ENCODE measurements at regions not wholly inside any gene's neighbourhood (a gene's known extent, or its start where the extent isn't known, plus 50 kb on each side); places are given as distances from the start of the nearest gene placed in this dataset.
"Not testable (repeated sequence)": the region's sequence is repeated elsewhere in the genome, so short reads cannot be mapped to it uniquely, and the experiment has no call there.

DNA sequence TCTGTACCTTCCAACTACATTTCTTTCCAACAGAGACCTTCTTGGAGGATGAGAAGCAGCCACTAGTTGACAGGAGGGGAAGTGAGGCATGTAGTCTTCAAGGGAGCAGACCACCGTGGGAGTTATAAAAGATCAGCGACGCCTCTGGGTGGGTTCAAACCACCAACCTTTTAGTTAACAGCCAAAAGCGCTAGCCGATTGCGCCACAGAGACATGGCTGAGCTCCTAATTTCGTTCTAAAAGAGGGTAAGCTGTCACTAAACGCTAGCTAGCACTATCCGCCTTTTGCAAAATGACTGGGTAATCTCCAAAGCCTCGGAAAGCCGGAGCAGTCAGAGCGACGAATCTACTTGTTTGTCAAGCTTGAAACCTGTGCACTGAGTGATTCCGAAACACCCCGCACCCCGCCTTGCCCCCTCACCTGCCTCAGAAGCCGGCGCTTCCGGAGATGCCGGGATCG lies 135.8 kb downstream of the FAM72B start:
- not testable (repeated sequence) for TF ChIP-seq ZNF274 (IDR thresholded peaks at IDR 0.05; ENCODE audit: low read depth, low read length); YY1 (IDR thresholded peaks at IDR 0.05; ENCODE audit: insufficient read depth, insufficient read length)

Data from NT2/D1 (cell line).